Cardiac muscle cell (in vitro differentiated cells and primary cell): ENCODE measurements at regions not wholly inside any gene's neighbourhood (a gene's known extent, or its start where the extent isn't known, plus 50 kb on each side); places are given as distances from the start of the nearest gene placed in this dataset.

ENCODE experiments used
- DNase-seq, 2 donors: peaks; one replicate each; pipeline versions ENCODE4 v3.0.0 to v3.0.0-alpha.2; 2010 to 2017; ENCODE audit warnings: low read depth in 1 of 2, low spot score in 1 of 2
- H3K27ac ChIP-seq: fragments of 200-600 bp; sonication (generic); 2 replicates; pipeline ENCODE4 v1.5.1; 2016
- H3K27me3 ChIP-seq: fragments of 200-600 bp; sonication (generic); 2 replicates; pipeline ENCODE4 v1.6.0; 2016; ENCODE audit warnings: control low read depth
- H3K36me3 ChIP-seq: fragments of 200-600 bp; sonication (generic); 2 replicates; pipeline ENCODE4 v1.5.1; 2016; ENCODE audit warnings: control low read depth
- H3K4me1 ChIP-seq: fragments of 200-600 bp; sonication (generic); 2 replicates; pipeline ENCODE4 v1.8.1; 2017; ENCODE audit warnings: low read depth, mild to moderate bottlenecking, mixed run types
- H3K4me3 ChIP-seq: fragments of 200-600 bp; sonication (generic); 2 replicates; pipeline ENCODE4 v1.5.1; 2016; ENCODE audit warnings: mild to moderate bottlenecking
- H3K9me3 ChIP-seq: fragments of 200-600 bp; sonication (generic); 2 replicates; pipeline ENCODE4 v1.5.1; 2017; ENCODE audit warnings: low read depth, mild to moderate bottlenecking, control low read depth
- TF ChIP-seq, protein P1 (sequence below): IDR thresholded peaks from 2 replicates; pipeline ENCODE4 v1.5.1; 2012; ENCODE audit warnings: low read depth, mild to moderate bottlenecking, low read length

DNA sequence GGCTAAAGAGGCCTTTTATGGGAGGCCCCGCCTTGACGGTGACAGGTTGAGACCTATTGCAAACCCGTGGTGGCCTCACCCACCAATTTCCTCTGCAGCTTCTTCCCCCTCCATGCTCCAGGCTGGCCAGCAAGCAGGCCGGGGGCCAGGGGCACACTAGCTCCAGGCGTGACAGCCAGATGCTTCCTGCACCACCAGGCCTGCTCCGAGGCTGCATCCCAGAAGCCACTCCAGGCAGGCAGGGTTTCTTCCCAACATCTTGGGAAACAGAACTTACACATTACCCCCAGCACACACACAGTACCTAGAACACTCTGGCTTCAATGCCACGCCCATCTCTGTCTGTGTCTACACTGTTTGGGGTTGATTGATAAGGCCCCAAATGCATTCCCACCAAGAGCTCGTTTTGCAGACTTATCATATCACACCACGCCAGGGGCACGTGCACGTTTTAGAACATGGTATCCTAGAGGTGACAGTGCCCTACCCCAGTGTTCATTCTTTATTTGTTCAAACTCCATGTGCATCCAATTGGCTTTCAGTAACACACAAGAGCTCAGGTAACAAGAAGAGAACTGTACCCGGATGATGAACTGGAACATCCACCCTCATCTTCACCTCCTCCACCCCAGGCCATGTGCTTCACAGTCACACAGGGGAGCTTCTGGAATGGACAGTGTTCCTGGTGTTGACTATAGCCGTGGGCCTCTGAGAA, 221.4 kb upstream of the RREB1 start:
- DNase-seq = no peak
- no peaks in the 10 kb centered on the region for H3K27me3 ChIP-seq
- peaks cover 10% of the 10 kb centered on the region for H3K4me1 ChIP-seq
- no peaks in the 10 kb centered on the region for H3K36me3 ChIP-seq
- H3K27ac ChIP-seq = peak overlapping the region; percentile 24
- TF ChIP-seq, protein P1, sequence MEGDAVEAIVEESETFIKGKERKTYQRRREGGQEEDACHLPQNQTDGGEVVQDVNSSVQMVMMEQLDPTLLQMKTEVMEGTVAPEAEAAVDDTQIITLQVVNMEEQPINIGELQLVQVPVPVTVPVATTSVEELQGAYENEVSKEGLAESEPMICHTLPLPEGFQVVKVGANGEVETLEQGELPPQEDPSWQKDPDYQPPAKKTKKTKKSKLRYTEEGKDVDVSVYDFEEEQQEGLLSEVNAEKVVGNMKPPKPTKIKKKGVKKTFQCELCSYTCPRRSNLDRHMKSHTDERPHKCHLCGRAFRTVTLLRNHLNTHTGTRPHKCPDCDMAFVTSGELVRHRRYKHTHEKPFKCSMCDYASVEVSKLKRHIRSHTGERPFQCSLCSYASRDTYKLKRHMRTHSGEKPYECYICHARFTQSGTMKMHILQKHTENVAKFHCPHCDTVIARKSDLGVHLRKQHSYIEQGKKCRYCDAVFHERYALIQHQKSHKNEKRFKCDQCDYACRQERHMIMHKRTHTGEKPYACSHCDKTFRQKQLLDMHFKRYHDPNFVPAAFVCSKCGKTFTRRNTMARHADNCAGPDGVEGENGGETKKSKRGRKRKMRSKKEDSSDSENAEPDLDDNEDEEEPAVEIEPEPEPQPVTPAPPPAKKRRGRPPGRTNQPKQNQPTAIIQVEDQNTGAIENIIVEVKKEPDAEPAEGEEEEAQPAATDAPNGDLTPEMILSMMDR = no peak
- H3K4me3 ChIP-seq = no peak overlapping the region
- H3K9me3 ChIP-seq = no peaks in the 10 kb centered on the region

DNA sequence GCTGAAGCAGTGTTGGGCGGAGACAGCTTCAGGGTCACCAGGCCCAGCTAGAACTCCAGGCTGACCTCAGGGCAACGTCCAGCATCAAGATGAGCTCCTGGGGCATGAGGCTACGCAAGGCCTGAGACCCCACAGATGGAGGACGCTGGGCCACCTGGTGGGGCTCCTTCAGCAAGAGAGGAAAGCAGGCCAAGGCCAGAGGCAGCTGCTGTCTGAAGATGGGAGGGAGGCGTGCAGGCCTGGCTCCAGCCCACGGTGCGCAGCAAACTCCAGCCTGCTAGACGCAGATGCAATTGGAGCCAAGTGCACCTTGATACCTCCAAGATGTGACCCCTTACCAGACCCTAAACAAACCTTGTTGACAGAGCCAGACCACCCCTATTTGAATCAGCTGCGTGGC, 220.9 kb upstream of the RREB1 start:
- no peak for DNase-seq
- Histone ChIP-seq H3K4me1 (peaks cover 12% of the 10 kb centered on the region), H3K9me3 (no peaks in the 10 kb centered on the region), H3K27me3 (no peaks in the 10 kb centered on the region), H3K27ac (no peak overlapping the region), H3K36me3 (no peaks in the 10 kb centered on the region), H3K4me3 (no peak overlapping the region)
- TF ChIP-seq, protein P1 = no peak

DNA sequence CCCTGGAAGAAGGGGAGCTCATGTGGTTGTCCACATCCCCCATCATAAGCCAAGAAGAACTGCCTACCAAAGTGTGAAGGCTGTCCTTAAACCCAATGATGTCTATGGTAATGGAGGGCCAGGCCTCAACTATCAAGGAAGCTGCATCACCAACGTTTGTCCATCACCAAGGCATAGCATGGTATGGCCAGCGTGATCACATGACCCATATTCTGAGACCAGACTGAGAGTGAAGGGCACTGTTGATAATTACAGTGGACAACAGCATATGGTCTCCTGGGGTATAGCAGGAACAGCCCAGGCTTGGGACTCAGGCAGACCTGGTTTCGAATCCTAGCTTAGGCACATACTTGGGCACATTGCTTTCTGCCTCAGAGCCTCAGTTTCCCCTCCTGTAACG, 218.2 kb upstream of the RREB1 start:
- no peaks in the 10 kb centered on the region for H3K9me3 ChIP-seq
- no peak overlapping the region for H3K27ac ChIP-seq
- DNase-seq = no peak
- H3K36me3 ChIP-seq = no peaks in the 10 kb centered on the region
- H3K27me3 ChIP-seq = no peaks in the 10 kb centered on the region
- TF ChIP-seq, protein P1 = no peak
- H3K4me1 ChIP-seq = peaks cover 25% of the 10 kb centered on the region
- no peak overlapping the region for H3K4me3 ChIP-seq

DNA sequence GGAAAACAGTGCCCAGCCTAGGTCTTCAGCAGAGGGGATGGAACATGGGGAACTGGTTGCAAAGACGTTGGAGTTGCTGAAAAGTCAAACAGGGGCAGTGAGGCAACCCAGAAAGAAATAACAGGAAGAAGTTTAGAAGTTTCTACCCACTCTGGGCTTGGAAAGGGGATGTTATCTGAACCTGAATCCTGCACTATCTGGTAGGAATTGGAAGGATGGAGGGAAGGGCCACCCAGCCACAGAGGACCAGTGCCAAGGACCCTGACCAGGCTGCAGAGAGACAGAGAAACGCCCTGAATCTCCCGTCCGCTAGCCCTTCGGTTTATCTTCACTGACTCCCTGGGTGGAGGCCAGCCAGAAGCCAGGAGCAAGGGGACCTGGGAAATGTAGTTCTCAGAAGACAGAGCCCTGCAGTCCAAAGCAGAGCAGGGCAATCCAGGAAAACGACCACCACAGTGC, 217.3 kb upstream of the RREB1 start:
- H3K4me1 ChIP-seq = peaks cover 25% of the 10 kb centered on the region
- H3K27me3 ChIP-seq = no peaks in the 10 kb centered on the region
- H3K27ac ChIP-seq = peak overlapping the region; percentile 30
- H3K36me3 ChIP-seq = no peaks in the 10 kb centered on the region
- H3K4me3 ChIP-seq = no peak overlapping the region
- TF ChIP-seq, protein P1 = no peak
- DNase-seq = peak; percentile 49 to 51
- H3K9me3 ChIP-seq = no peaks in the 10 kb centered on the region

DNA sequence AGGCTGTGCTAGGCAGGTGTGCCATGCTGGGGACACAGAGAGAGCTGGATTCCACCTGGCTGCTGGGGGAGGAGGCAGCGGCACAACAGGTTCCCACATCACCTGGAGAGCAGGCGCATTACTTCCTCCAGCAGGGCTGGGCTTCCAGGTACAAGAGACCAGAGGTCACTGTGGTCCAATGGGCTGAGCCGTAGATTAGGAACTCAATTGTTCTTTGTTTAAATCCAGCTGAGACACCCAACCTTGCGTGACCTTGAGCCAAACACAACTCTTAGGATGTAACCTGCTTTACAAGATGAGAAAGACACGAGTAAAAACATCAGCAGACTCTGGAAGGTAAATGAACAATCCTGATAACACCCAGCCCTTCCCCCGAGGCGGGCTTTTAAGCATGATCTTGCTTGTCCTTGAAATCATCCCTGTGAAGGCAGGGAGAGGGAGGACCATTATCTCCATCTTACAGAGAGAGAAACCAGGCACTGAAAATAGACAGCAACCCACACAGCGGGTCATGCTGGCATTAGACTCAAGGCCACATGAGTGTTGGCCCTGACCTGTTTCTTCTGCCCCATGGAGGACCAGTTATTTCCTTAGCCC, 216.5 kb upstream of the RREB1 start:
- H3K4me3 ChIP-seq = no peak overlapping the region
- H3K9me3 ChIP-seq = no peaks in the 10 kb centered on the region
- no peak overlapping the region for H3K27ac ChIP-seq
- no peaks in the 10 kb centered on the region for H3K27me3 ChIP-seq
- TF ChIP-seq, protein P1 = no peak
- no peaks in the 10 kb centered on the region for H3K36me3 ChIP-seq
- H3K4me1 ChIP-seq = peaks cover 25% of the 10 kb centered on the region
- no peak for DNase-seq
